ENCODE measurements at regions not wholly inside any gene's neighbourhood (a gene's known extent, or its start where the extent isn't known, plus 50 kb on each side); places are given as distances from the start of the nearest gene placed in this dataset.

DNA sequence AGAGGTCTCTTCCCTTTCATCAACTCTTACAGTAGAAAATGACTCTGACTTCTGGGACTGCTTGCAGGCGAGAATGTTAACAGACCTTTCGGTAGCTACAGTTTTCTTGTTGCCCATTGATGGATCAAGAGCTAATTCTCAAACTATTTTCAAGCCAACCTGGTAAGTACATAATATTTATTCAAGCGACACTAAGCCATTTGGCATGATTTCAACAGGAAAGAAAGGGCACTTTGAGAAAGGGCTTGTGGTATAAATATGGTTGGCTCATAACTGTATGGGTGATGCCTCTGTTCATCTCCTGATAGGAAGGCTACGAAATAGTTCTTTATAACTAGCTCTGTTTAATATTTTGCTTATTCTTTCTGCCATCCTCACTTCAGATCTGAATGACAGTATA is 196.2 kb upstream of the CNTN4 start:
- Histone ChIP-seq H3K36me3 (replicated peaks in 1 of 2; ENCODE audit: control insufficient read depth in 1 of 2, insufficient read depth in 2 of 2, low read length in 1 of 2) (no peaks in the 10 kb centered on the region), H3K4me3 (ENCODE audit: low read depth in 2 of 2, low read length in 1 of 2) (no peak overlapping the region), H3K9ac (no peak overlapping the region), H3K4me1 (ENCODE audit: control insufficient read depth in 1 of 2, insufficient read depth in 2 of 2, low read depth in 1 of 2, low read length in 1 of 2) (no peaks in the 10 kb centered on the region), H3F3A (replicated peaks; ENCODE audit: insufficient read depth) (no peaks in the 10 kb centered on the region), H2AFZ (ENCODE audit: low read depth) (no peak overlapping the region), H3K9me2 (no peaks in the 10 kb centered on the region), H4K20me1 (ENCODE audit: insufficient read depth) (no peaks in the 10 kb centered on the region), H3K27me3 (ENCODE audit: insufficient read depth) (no peaks in the 10 kb centered on the region), H3K79me2 (ENCODE audit: insufficient read depth) (no peaks in the 10 kb centered on the region), H3K4me2 (no peak overlapping the region), H3K9me3 (peaks cover 2% of the 10 kb centered on the region; the same call in 1 of the 2 replicates), H3K27ac (ENCODE audit: low read depth in 2 of 2, low read length in 1 of 2) (no peak overlapping the region)
- ChIA-PET CTCF (no interaction called here), POLR2A (no interaction called here)
- no peak for TF ChIP-seq CHD2 (IDR thresholded peaks at IDR 0.05; ENCODE audit: low read length, partially characterized antibody)
- no peak for TF ChIP-seq TAF1 (IDR thresholded peaks at IDR 0.05; ENCODE audit: borderline replicate concordance, low read depth, low read length)
- TF ChIP-seq, protein P1, sequence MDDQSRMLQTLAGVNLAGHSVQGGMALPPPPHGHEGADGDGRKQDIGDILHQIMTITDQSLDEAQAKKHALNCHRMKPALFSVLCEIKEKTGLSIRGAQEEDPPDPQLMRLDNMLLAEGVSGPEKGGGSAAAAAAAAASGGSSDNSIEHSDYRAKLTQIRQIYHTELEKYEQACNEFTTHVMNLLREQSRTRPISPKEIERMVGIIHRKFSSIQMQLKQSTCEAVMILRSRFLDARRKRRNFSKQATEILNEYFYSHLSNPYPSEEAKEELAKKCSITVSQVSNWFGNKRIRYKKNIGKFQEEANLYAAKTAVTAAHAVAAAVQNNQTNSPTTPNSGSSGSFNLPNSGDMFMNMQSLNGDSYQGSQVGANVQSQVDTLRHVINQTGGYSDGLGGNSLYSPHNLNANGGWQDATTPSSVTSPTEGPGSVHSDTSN (IDR thresholded peaks at IDR 0.05): no peak
- no peak for TF ChIP-seq TCF12 (IDR thresholded peaks at IDR 0.05)
- TF ChIP-seq MXI1 (IDR thresholded peaks at IDR 0.05; ENCODE audit: low read depth, low read length): no peak
- TF ChIP-seq GATA2 (CRISPR knock-in tag; IDR thresholded peaks at IDR 0.05): no peak
- TF ChIP-seq, protein P2, sequence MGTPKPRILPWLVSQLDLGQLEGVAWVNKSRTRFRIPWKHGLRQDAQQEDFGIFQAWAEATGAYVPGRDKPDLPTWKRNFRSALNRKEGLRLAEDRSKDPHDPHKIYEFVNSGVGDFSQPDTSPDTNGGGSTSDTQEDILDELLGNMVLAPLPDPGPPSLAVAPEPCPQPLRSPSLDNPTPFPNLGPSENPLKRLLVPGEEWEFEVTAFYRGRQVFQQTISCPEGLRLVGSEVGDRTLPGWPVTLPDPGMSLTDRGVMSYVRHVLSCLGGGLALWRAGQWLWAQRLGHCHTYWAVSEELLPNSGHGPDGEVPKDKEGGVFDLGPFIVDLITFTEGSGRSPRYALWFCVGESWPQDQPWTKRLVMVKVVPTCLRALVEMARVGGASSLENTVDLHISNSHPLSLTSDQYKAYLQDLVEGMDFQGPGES (IDR thresholded peaks at IDR 0.05; ENCODE audit: low read depth, low read length): no peak
- no peak for TF ChIP-seq FOXM1 (IDR thresholded peaks at IDR 0.05; ENCODE audit: low read depth)
- TF ChIP-seq, protein P3, sequence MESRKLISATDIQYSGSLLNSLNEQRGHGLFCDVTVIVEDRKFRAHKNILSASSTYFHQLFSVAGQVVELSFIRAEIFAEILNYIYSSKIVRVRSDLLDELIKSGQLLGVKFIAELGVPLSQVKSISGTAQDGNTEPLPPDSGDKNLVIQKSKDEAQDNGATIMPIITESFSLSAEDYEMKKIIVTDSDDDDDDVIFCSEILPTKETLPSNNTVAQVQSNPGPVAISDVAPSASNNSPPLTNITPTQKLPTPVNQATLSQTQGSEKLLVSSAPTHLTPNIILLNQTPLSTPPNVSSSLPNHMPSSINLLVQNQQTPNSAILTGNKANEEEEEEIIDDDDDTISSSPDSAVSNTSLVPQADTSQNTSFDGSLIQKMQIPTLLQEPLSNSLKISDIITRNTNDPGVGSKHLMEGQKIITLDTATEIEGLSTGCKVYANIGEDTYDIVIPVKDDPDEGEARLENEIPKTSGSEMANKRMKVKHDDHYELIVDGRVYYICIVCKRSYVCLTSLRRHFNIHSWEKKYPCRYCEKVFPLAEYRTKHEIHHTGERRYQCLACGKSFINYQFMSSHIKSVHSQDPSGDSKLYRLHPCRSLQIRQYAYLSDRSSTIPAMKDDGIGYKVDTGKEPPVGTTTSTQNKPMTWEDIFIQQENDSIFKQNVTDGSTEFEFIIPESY (IDR thresholded peaks at IDR 0.05; ENCODE audit: borderline replicate concordance, low read depth): no peak
- TF ChIP-seq, protein P4, sequence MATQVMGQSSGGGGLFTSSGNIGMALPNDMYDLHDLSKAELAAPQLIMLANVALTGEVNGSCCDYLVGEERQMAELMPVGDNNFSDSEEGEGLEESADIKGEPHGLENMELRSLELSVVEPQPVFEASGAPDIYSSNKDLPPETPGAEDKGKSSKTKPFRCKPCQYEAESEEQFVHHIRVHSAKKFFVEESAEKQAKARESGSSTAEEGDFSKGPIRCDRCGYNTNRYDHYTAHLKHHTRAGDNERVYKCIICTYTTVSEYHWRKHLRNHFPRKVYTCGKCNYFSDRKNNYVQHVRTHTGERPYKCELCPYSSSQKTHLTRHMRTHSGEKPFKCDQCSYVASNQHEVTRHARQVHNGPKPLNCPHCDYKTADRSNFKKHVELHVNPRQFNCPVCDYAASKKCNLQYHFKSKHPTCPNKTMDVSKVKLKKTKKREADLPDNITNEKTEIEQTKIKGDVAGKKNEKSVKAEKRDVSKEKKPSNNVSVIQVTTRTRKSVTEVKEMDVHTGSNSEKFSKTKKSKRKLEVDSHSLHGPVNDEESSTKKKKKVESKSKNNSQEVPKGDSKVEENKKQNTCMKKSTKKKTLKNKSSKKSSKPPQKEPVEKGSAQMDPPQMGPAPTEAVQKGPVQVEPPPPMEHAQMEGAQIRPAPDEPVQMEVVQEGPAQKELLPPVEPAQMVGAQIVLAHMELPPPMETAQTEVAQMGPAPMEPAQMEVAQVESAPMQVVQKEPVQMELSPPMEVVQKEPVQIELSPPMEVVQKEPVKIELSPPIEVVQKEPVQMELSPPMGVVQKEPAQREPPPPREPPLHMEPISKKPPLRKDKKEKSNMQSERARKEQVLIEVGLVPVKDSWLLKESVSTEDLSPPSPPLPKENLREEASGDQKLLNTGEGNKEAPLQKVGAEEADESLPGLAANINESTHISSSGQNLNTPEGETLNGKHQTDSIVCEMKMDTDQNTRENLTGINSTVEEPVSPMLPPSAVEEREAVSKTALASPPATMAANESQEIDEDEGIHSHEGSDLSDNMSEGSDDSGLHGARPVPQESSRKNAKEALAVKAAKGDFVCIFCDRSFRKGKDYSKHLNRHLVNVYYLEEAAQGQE (IDR thresholded peaks at IDR 0.05; ENCODE audit: low read depth, low read length): no peak
- no peak for TF ChIP-seq RCOR1 (IDR thresholded peaks at IDR 0.05; ENCODE audit: low read length)
- no peak for TF ChIP-seq MEF2A (IDR thresholded peaks at IDR 0.05; ENCODE audit: borderline replicate concordance, low read depth)
- no peak for TF ChIP-seq EP300 (IDR thresholded peaks at IDR 0.05; ENCODE audit: borderline replicate concordance in 1 of 2, low read depth in 1 of 2, low read length in 1 of 2)
- TF ChIP-seq RAD21 (IDR thresholded peaks at IDR 0.05; ENCODE audit: low read length): no peak
- TF ChIP-seq, protein P5, sequence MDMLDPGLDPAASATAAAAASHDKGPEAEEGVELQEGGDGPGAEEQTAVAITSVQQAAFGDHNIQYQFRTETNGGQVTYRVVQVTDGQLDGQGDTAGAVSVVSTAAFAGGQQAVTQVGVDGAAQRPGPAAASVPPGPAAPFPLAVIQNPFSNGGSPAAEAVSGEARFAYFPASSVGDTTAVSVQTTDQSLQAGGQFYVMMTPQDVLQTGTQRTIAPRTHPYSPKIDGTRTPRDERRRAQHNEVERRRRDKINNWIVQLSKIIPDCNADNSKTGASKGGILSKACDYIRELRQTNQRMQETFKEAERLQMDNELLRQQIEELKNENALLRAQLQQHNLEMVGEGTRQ (IDR thresholded peaks at IDR 0.05; ENCODE audit: borderline replicate concordance, low read depth, low read length): no peak
- no peak for TF ChIP-seq ELF1 (IDR thresholded peaks at IDR 0.05)
- DNase-seq: no peak
- 29% methylated on average over 4 of the region's 4 CpGs for WGBS (ENCODE audit: low lambda C conversion rate)
